HG03135 (cell line): ENCODE measurements at regions not wholly inside any gene's neighbourhood (a gene's known extent, or its start where the extent isn't known, plus 50 kb on each side); places are given as distances from the start of the nearest gene placed in this dataset.

ENCODE experiments used
- ATAC-seq: cut with Tn5 transposase; IDR thresholded peaks from one replicate; pipeline ENCODE4 v1.9.1; 2021; ENCODE audit warnings: mild to moderate bottlenecking, moderate library complexity; ENCODE audit not compliant: unreplicated experiment

DNA sequence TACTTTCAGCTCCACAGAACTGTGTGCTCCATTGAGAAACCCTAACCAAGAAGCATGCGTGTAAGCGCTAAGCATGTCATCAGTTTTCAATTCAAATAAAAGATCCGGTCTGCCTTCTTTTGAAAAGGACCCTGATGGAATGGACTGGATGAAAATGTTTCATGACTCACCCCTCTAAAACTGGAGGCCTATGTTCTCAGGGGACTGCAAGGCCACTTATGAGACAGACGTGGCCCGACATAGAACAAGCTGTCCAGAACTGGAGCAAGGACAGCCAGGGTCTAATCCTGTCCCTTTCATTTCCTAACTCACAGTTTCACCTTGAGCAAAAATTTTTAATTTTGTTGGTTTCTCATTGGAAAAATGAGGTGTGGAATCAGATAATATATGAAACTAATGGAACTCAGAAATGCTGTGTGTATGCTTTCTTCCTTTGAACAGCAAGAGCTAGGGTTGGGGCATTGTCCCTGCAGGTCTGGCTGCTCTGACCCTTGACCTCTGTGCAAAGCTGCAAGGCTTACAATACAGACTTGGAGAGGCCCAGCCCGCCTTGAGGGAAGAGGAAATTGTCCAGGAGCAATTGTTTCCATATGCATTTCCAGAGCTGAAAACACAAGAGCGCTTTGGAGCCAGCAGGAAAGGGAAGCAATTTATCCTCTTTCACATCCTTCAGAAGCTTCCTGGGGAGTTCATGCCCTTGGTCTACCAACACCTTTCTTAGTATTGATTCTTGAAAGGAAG lies 553.4 kb upstream of the KLF12 start:
- ATAC-seq, result no peak

DNA sequence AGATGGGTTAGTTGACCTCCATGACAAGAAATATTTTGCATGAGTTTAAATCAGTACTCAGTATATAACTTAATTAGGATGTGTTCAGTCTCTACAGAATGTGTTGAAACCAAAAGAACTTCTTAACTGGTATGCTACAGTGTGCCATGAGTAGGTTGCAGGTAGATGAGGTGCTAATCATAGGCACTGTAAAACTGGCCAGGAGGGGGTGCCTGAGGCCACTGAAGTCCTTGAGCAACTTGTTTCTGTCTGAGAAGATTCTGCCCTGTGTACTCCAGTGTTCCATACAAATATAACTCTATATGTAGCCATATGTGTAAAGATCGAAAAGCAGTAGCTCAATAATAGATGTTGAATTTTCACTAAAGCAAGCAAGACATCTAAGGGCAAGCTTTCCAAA lies 549.2 kb upstream of the KLF12 start:
- no peak for ATAC-seq

- no peak for ATAC-seq
These were observed 548.5 kb upstream of the KLF12 start for GRCh38 chr13:74682746-74683145.

GRCh38 chr13:74681891-74682290 lies 547.7 kb upstream of the KLF12 start:
- no peak for ATAC-seq

GRCh38 chr13:74678308-74678965 lies 544.2 kb upstream of the KLF12 start:
- ATAC-seq, result no peak

DNA sequence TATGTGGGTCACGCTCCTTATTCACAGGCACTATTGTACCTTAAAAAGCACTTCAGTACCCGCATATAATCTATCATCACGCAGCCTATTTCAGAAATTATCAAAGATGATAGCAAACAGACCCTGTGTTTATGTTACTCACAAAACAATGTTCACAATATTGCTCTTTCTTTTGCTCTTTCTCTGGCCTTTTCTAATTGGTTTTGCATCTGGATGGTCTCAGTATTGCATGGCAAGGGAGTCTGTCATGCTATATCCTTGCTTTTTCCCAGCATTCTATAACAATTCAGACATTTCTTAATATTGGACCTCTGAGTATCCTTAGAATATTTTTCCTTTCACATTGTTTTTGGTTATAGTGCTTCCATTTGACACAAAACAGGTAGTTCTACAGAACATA lies 541.8 kb upstream of the KLF12 start:
- ATAC-seq, result no peak

DNA sequence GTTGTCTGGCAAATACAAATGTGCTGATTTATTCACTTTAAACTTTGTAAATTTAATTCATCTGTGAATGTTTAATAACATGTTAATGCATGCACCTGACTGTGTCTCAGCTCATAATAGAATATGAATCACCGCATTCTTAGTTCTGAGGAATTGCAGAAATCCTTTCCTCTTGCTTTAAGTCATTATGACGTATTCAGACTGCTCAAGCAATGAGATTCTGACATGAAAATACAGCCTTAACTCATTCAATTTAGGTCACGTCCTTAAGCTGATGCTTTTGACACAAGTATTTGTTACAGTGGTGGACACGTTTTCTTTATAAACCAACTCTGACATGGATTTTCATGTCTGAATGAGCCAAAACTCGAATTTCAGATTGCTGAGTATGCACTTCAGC lies 541.0 kb upstream of the KLF12 start:
- ATAC-seq, result no peak

GRCh38 chr13:74674720-74675119 lies 540.5 kb upstream of the KLF12 start:
- no peak for ATAC-seq

- no peak for ATAC-seq
These were observed 534.9 kb upstream of the KLF12 start for GRCh38 chr13:74669149-74669548.

GRCh38 chr13:74667656-74668203 lies 533.5 kb upstream of the KLF12 start:
- no peak for ATAC-seq

- ATAC-seq, result no peak
These were observed 528.7 kb upstream of the KLF12 start for GRCh38 chr13:74662905-74663304.

DNA sequence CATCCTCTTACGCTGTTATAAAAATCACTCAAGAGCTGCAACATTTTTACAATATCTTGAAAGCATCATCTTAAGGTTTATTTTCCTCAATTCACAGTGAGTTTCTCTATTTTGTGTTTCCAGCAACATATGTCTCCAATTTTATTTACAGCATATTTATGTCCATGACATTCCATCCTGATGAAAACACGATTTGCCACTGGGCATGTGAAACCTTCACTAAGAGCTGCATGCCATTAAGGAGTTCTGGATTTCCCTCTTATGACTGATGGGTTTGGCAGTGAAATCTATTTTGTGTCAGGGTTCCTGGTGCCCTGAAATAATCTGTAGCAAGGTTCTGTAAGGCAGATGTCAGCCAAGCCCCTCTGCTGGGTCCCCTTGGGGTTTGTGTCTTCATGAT lies 527.6 kb upstream of the KLF12 start:
- no peak for ATAC-seq

DNA sequence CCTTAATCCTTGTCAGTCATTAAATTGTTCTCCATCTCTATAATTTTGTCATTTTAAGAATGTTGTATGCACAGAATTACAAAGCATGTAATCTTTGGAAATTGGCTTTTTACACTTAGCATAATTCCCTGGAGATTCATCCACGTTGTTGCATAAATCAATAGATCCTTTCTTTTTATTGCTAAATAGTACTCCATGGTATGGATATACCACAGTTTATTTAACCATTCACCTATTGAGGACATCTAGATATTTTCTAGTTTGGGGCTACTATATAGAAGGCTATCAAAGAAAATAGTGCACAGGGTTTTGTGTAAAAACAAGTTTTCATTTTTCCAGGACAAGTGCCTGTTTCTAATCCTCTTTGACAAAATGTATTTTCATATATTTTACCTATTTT lies 523.6 kb upstream of the KLF12 start:
- no peak for ATAC-seq

- ATAC-seq, result no peak
These were observed 516.9 kb upstream of the KLF12 start for GRCh38 chr13:74651121-74651520.

DNA sequence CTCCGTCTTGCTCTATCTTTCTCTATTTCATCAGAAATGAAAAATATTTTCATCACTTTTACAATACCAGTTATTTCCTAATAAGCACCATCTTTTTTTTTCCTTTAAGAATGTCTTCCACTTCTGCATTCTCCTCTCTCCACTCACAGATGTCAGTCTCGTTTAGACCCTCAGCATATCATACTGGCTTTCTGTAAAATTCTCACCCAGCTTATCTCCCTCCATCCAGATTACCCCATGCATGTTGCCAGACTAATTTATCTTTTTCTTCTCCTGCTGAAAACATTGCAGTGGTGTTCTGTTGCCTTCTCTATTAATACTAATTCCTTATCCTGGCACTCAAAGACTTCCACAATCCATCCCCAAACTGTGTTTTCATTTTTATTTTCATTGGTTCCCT lies 513.8 kb upstream of the KLF12 start:
- no peak for ATAC-seq

- ATAC-seq, result no peak
These were observed 513.0 kb upstream of the KLF12 start for GRCh38 chr13:74647211-74647610.

DNA sequence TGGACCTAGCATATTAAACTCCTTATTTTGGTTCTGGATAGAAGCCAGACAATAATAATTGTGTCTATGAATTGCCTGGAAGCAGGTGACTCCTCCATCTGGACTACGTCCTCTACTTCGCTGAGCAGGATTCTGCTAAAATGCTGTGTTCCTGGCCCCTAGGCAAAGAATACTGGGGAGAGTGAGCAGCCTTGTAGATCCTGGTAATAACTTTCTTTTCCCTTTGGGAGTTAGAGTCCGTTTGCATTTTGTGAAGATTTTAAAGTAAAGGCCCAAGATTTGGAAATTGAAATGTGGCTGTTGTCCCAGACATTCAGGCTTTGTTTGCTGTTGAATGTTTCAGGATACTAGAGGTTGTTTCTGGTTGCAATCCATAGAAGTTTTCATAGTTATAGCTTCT lies 511.9 kb upstream of the KLF12 start:
- ATAC-seq, result no peak

GRCh38 chr13:74645586-74645985 lies 511.4 kb upstream of the KLF12 start:
- ATAC-seq, result no peak

GRCh38 chr13:74644229-74644628 lies 510.0 kb upstream of the KLF12 start:
- no peak for ATAC-seq

- no peak for ATAC-seq
These were observed 507.4 kb upstream of the KLF12 start for GRCh38 chr13:74641586-74641985.

- ATAC-seq, result no peak
These were observed 499.5 kb upstream of the KLF12 start for GRCh38 chr13:74633734-74634133.

DNA sequence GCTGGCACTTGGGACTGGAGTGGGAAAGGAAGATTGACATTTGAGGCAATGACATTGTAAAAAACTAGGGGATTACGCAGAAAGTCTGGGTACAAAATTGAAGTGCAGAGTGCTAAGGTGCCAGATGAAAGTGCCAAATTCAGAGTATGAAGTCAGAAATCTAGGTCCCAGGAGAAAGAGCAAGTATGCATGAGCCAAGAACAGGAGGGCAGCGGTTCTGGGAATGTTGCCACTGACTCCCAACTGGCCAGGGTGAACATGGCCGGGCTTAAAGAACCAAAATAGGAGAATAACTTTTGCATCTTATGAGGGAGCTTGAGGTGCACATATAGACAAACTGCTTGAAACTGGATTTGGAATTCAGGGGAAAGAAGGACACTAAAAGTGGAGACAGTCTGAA lies 495.8 kb upstream of the KLF12 start:
- ATAC-seq, result no peak
